B cell (primary cell): ENCODE measurements at regions not wholly inside any gene's neighbourhood (a gene's known extent, or its start where the extent isn't known, plus 50 kb on each side); places are given as distances from the start of the nearest gene placed in this dataset.

ENCODE experiments used
- ATAC-seq: fragments of 200-7000 bp; cut with Tn5 transposase; one replicate; pipeline ENCODE4 v1.10.0; 2021; ENCODE audit warnings: low read depth, mild to moderate bottlenecking, moderate number of reproducible peaks, moderate library complexity
- CTCF ChIA-PET: fragments of 350-600 bp; sonication (Branson Sonifier 250); formaldehyde crosslinking; loops from one replicate; lab custom pipeline; 2021; ENCODE audit warnings: antibody characterized with exemption, inconsistent platforms; lab: Charles Lee
- POLR2A ChIA-PET: fragments of 350-600 bp; sonication (Branson Sonifier 250); formaldehyde crosslinking; loops from one replicate; lab custom pipeline; 2021; ENCODE audit warnings: antibody characterized with exemption; lab: Charles Lee
- DNase-seq: peaks from one replicate; pipeline ENCODE4 v3.0.0; 2013
- H2AFZ ChIP-seq: 2 replicates; pipeline ENCODE4 v1.6.1; 2012; ENCODE audit warnings: mild to moderate bottlenecking, low read depth, low read length; ENCODE audit not compliant: insufficient read depth, poor library complexity, severe bottlenecking
- H3K27ac ChIP-seq, 2 donors: 1 replicate in 1 of 2; 2 replicates in 1 of 2; pipeline ENCODE4 v1.5.1; 2012 to 2013; ENCODE audit warnings: low read length in 2 of 2, mild to moderate bottlenecking in 2 of 2, moderate library complexity in 1 of 2
- H3K27me3 ChIP-seq, 4 experiments: fragments of 200-600 bp in 1 of 4; sonication (generic) in 1 of 4; replicated peaks in 1 of 4; 1 replicate in 2 of 4; 2 replicates in 2 of 4; pipeline versions ENCODE4 v1.6.1 to v1.7.0; 2013 to 2016; ENCODE audit warnings: low read length in 3 of 4, mild to moderate bottlenecking in 2 of 4, mixed read lengths in 1 of 4, moderate library complexity in 1 of 4; ENCODE audit not compliant: insufficient read depth in 4 of 4, control insufficient read depth in 3 of 4; ENCODE audit errors: control extremely low read depth in 1 of 4
- H3K36me3 ChIP-seq, 2 experiments: replicated peaks in 1 of 2; 1 replicate in 1 of 2; 2 replicates in 1 of 2; pipeline versions ENCODE4 v1.6.1 to v1.7.1; 2013; ENCODE audit warnings: low read length in 1 of 2; ENCODE audit not compliant: insufficient read depth in 2 of 2, control insufficient read depth in 1 of 2; ENCODE audit errors: control extremely low read depth in 1 of 2, extremely low read depth in 1 of 2
- H3K4me1 ChIP-seq, 2 donors: fragments of 200-600 bp in 1 of 2; sonication (generic) in 1 of 2; 1 replicate in 1 of 2; 2 replicates in 1 of 2; pipeline versions ENCODE4 v1.5.1 to v1.6.1; 2013 to 2017; ENCODE audit warnings: low read length in 2 of 2; ENCODE audit not compliant: control insufficient read depth in 2 of 2, insufficient read depth in 2 of 2
- H3K4me2 ChIP-seq: replicated peaks from 2 replicates; pipeline ENCODE3; 2012; ENCODE audit warnings: mild to moderate bottlenecking, low read depth, low read length; ENCODE audit not compliant: poor library complexity, severe bottlenecking
- H3K4me3 ChIP-seq, 5 experiments: fragments of 200-600 bp in 1 of 5; sonication (generic) in 1 of 5; 1 replicate in 3 of 5; 2 replicates in 2 of 5; pipeline versions ENCODE4 v1.5.1 to v1.7.0; 2011 to 2016; ENCODE audit warnings: low read length in 4 of 5, mild to moderate bottlenecking in 4 of 5, low read depth in 2 of 5, control low read depth in 1 of 5, moderate library complexity in 1 of 5; ENCODE audit not compliant: insufficient read depth in 1 of 5; ENCODE audit errors: control extremely low read depth in 1 of 5, extremely low read depth in 1 of 5
- H3K79me2 ChIP-seq: fragments of 200-600 bp; sonication (generic); one replicate; pipeline ENCODE4 v1.6.0; 2016; ENCODE audit warnings: low read length; ENCODE audit not compliant: control insufficient read depth, insufficient read depth
- H3K9ac ChIP-seq: fragments of 200-600 bp; sonication (generic); 2 replicates; pipeline ENCODE4 v1.6.1; 2017; ENCODE audit warnings: mild to moderate bottlenecking, low read length, moderate library complexity
- H3K9me3 ChIP-seq, 3 donors: one replicate each; pipeline versions ENCODE4 v1.6.1 to v1.7.1; 2013; ENCODE audit warnings: low read length in 2 of 3; ENCODE audit not compliant: control insufficient read depth in 2 of 3, insufficient read depth in 1 of 3; ENCODE audit errors: control extremely low read depth in 1 of 3
- H4K20me1 ChIP-seq: 2 replicates; pipeline ENCODE4 v1.6.0; 2012; ENCODE audit warnings: mild to moderate bottlenecking, low read length; ENCODE audit not compliant: insufficient read depth, control insufficient read depth, poor library complexity, severe bottlenecking
- H3K27ac Mint-ChIP-seq: one replicate; pipeline ENCODE4 v1.8.0; 2021; ENCODE audit warnings: mixed read lengths
- H3K27me3 Mint-ChIP-seq: one replicate; pipeline ENCODE4 v1.8.0; 2021; ENCODE audit warnings: mixed read lengths
- H3K4me1 Mint-ChIP-seq: one replicate; pipeline ENCODE4 v1.8.0; 2021; ENCODE audit warnings: mixed read lengths
- H3K4me3 Mint-ChIP-seq: one replicate; pipeline ENCODE4 v1.8.0; 2021; ENCODE audit warnings: mixed read lengths
- H3K9me3 Mint-ChIP-seq: one replicate; pipeline ENCODE4 v1.8.0; 2022; ENCODE audit warnings: mixed read lengths; ENCODE audit not compliant: insufficient read depth
- EZH2 ChIP-seq: IDR thresholded peaks from 2 replicates; pipeline ENCODE4 v1.6.1; 2012; ENCODE audit warnings: borderline replicate concordance, low read depth, mild to moderate bottlenecking, moderate library complexity, low read length; ENCODE audit not compliant: insufficient read depth, poor library complexity, severe bottlenecking
- WGBS: methylation state at CpG from one replicate; pipeline ENCODE4 v1.1.5; 2013; ENCODE audit warnings: missing lambda C conversion rate; ENCODE audit not compliant: insufficient coverage; 5-methylcytosine and 5-hydroxymethylcytosine counted together
- intact Hi-C: fragments of 100-400 bp; cut with micrococcal nuclease; formaldehyde crosslinking; loops from one replicate; pipeline ENCODE4 v1.10.0; 2022
- TF ChIP-seq, protein P1 (sequence below): fragments of 200-600 bp; IDR thresholded peaks from one replicate; pipeline ENCODE4 v1.8.0; 2022; ENCODE audit warnings: antibody characterized with exemption, mild to moderate bottlenecking

- WGBS: 25% methylated on average over 30 of the region's 30 CpGs
- Mint-ChIP-seq H3K27ac (no peak overlapping the region), H3K27me3 (peaks cover 16% of the 10 kb centered on the region), H3K4me1 (peaks cover 4% of the 10 kb centered on the region), H3K9me3 (no peaks in the 10 kb centered on the region), H3K4me3 (no peak overlapping the region)
- ChIA-PET POLR2A (no interaction called here), CTCF (no interaction called here)
- TF ChIP-seq, protein P1, sequence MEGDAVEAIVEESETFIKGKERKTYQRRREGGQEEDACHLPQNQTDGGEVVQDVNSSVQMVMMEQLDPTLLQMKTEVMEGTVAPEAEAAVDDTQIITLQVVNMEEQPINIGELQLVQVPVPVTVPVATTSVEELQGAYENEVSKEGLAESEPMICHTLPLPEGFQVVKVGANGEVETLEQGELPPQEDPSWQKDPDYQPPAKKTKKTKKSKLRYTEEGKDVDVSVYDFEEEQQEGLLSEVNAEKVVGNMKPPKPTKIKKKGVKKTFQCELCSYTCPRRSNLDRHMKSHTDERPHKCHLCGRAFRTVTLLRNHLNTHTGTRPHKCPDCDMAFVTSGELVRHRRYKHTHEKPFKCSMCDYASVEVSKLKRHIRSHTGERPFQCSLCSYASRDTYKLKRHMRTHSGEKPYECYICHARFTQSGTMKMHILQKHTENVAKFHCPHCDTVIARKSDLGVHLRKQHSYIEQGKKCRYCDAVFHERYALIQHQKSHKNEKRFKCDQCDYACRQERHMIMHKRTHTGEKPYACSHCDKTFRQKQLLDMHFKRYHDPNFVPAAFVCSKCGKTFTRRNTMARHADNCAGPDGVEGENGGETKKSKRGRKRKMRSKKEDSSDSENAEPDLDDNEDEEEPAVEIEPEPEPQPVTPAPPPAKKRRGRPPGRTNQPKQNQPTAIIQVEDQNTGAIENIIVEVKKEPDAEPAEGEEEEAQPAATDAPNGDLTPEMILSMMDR: no peak
- no peak for TF ChIP-seq EZH2
- Histone ChIP-seq H2AFZ (no peak overlapping the region), H3K4me1 (no peaks in the 10 kb centered on the region), H3K9ac (no peak overlapping the region), H3K79me2 (no peaks in the 10 kb centered on the region), H3K27me3 (peaks cover 0 to 3% (median 0%) of the 10 kb centered on the region in 4 experiments), H3K4me3 (no peak overlapping the region), H3K36me3 (no peaks in the 10 kb centered on the region), H4K20me1 (no peaks in the 10 kb centered on the region), H3K4me2 (peak overlapping the region; percentile 8), H3K9me3 (no peaks in the 10 kb centered on the region), H3K27ac (no peak overlapping the region)
- ATAC-seq (no peak), DNase-seq (no peak)
- intact Hi-C loops: no loop called here
Measured at GRCh38 chr16:73483076-73483791, 435.3 kb upstream of the ZFHX3 start.

DNA sequence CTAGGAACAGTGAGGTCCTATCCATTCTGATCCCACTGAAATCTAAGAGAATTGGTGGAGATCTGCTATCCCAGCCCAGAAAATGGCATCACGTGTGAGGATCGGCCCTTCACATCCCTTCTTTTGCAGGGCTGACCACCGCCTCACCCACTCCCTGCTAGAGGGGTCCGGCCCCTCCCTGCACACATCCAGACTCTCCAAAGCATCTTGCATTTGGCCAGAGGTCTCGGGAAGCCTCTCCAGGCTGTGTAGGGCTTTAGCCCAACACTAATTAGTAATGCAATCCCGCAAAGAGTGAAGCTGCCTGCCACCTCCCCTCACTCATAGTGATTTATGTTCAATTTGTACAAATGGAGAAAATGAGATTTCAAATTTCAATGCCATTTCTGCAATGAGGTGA is 434.4 kb upstream of the ZFHX3 start:
- Histone ChIP-seq H3K79me2 (no peaks in the 10 kb centered on the region), H3K27ac (no peak overlapping the region), H3K36me3 (no peaks in the 10 kb centered on the region), H3K9me3 (no peaks in the 10 kb centered on the region), H3K4me2 (no peak overlapping the region), H3K9ac (no peak overlapping the region), H3K4me1 (no peaks in the 10 kb centered on the region), H3K4me3 (no peak overlapping the region), H2AFZ (no peak overlapping the region), H3K27me3 (peaks cover 0 to 3% (median 0%) of the 10 kb centered on the region in 4 experiments), H4K20me1 (no peaks in the 10 kb centered on the region)
- TF ChIP-seq EZH2: no peak
- TF ChIP-seq, protein P1: no peak
- CTCF ChIA-PET: no interaction called here
- Mint-ChIP-seq H3K4me3 (no peak overlapping the region), H3K27me3 (peaks cover 16% of the 10 kb centered on the region), H3K4me1 (peaks cover 4% of the 10 kb centered on the region), H3K27ac (no peak overlapping the region), H3K9me3 (no peaks in the 10 kb centered on the region)
- DNase-seq (no peak), ATAC-seq (no peak)
- intact Hi-C loops: no loop called here
- 72% methylated on average over 4 of the region's 6 CpGs for WGBS
- POLR2A ChIA-PET: no interaction called here
